Body of pancreas (tissue), 4 donors: ENCODE measurements at regions not wholly inside any gene's neighbourhood (a gene's known extent, or its start where the extent isn't known, plus 50 kb on each side); places are given as distances from the start of the nearest gene placed in this dataset.

Experiments used
- ATAC-seq: fragments of 150-250 bp; one replicate; pipeline ENCODE4 v1.9.1; 2016
- DNase-seq, 4 donors: peaks; one replicate each; pipeline ENCODE4 v3.0.0-alpha.2; 2019
- H3K27ac ChIP-seq, 4 donors: fragments of 200-600 bp; sonication (generic); 1 replicate in 3 of 4; 2 replicates in 1 of 4; pipeline versions ENCODE4 v1.5.1 to v1.6.1; 2016 to 2019; ENCODE audit warnings: mild to moderate bottlenecking in 1 of 4, mixed read lengths in 1 of 4, moderate library complexity in 1 of 4
- H3K27me3 ChIP-seq, 2 donors: fragments of 200-600 bp; sonication (generic); one replicate each; pipeline ENCODE4 v1.6.0; 2016; ENCODE audit warnings: mild to moderate bottlenecking in 1 of 2
- H3K36me3 ChIP-seq, 2 donors: fragments of 200-600 bp; sonication (generic); replicated peaks in 1 of 2; 2 replicates each; pipeline ENCODE4 v1.5.1; 2016; ENCODE audit warnings: low read depth in 2 of 2; ENCODE audit not compliant: insufficient read depth in 1 of 2
- H3K4me1 ChIP-seq: fragments of 200-600 bp; sonication (generic); one replicate; pipeline ENCODE4 v1.6.0; 2016
- H3K4me3 ChIP-seq, 2 donors: fragments of 200-600 bp; sonication (generic); 1 replicate in 1 of 2; 2 replicates in 1 of 2; pipeline ENCODE4 v1.5.1; 2016 to 2019
- H3K9me3 ChIP-seq, 3 donors: fragments of 200-600 bp; sonication (generic); 1 replicate in 2 of 3; 2 replicates in 1 of 3; pipeline ENCODE4 v1.5.1; 2016
- POLR2A ChIP-seq, 3 donors: fragments of 450-650 bp; IDR thresholded peaks; one replicate each; pipeline ENCODE4 v1.6.1; 2016; ENCODE audit warnings: antibody characterized with exemption in 3 of 3, mild to moderate bottlenecking in 2 of 3
- WGBS, 2 donors: methylation state at CpG; one replicate each; pipeline ENCODE4 v1.1.5; 2017; 5-methylcytosine and 5-hydroxymethylcytosine counted together
- intact Hi-C: fragments of 100-400 bp; cut with DNase I; formaldehyde crosslinking; loops from one replicate; pipeline ENCODE4 v1.15.1; 2023
- TF ChIP-seq, protein P1 (sequence below), 7 experiments: fragments of 450-650 bp in 4 of 7; fragments of 200-600 bp in 3 of 7; sonication (generic) in 3 of 7; IDR thresholded peaks; one replicate each; pipeline ENCODE4 v1.5.1; 2016 to 2019; ENCODE audit warnings: antibody characterized with exemption in 7 of 7

DNA sequence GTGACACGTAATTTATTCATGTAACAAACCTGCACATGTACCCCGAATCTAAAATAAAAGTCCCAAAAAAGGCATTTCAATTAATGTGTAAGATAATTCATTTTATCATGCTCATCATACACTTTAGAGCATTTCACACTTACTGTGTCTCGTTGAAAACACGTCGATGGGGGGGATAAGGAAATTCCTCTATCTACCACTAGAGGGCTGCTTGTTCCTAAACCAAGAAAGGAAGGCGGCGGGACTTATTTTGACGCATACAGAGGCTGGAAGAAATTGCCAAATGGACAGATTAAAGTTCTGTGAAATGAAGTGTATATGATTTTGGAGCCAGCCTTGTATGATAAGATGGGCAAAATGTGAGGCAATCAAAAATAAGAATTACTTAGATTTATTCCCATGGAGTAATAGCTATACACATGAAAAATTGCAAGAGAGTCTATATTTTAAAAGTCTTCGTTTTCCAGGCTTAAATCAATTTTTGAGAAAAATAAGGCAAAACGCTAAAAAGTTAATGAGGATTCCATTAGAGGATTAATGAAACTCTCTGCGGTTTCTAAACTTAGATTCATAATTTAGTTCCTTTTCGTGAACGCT, 346.8 kb downstream of the CNTN3 start:
- H3K36me3 ChIP-seq: no peaks in the 10 kb centered on the region
- TF ChIP-seq, protein P1, sequence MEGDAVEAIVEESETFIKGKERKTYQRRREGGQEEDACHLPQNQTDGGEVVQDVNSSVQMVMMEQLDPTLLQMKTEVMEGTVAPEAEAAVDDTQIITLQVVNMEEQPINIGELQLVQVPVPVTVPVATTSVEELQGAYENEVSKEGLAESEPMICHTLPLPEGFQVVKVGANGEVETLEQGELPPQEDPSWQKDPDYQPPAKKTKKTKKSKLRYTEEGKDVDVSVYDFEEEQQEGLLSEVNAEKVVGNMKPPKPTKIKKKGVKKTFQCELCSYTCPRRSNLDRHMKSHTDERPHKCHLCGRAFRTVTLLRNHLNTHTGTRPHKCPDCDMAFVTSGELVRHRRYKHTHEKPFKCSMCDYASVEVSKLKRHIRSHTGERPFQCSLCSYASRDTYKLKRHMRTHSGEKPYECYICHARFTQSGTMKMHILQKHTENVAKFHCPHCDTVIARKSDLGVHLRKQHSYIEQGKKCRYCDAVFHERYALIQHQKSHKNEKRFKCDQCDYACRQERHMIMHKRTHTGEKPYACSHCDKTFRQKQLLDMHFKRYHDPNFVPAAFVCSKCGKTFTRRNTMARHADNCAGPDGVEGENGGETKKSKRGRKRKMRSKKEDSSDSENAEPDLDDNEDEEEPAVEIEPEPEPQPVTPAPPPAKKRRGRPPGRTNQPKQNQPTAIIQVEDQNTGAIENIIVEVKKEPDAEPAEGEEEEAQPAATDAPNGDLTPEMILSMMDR (IDR thresholded peaks at IDR 0.05): peak; percentile 58 to 85 (median 72)
- no peak for TF ChIP-seq POLR2A (IDR thresholded peaks at IDR 0.05)
- DNase-seq: peak; percentile 48 to 69 (median 55)
- WGBS, 2 donors: 35 to 40% methylated on average over 13 of the region's 13 CpGs
- no peak overlapping the region for H3K4me3 ChIP-seq
- intact Hi-C loops: no loop called here
- peak; percentile 56 for ATAC-seq
- H3K27ac ChIP-seq: no peak overlapping the region
- H3K9me3 ChIP-seq: no peaks in the 10 kb centered on the region
- no peaks in the 10 kb centered on the region for H3K27me3 ChIP-seq
- H3K4me1 ChIP-seq: no peaks in the 10 kb centered on the region

DNA sequence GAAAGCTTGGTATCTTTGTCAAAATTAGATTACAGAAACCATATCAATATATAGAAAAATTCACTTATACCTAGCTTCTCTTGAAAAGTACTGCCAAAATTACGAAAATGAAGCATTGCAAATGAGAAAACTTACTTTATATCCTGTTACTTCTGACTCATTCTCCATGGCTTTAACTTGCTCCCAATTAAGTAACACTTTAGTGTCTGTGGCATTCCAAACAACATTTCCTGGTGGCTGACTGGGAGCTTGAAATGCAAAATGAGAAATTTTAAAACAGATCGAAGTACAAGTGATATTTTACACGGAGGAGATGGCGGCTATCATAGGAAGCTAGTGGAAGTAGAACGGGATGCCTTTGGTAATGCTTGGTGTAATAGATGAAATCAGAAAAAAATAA, 347.3 kb downstream of the CNTN3 start:
- 56 to 57% methylated on average over 5 of the region's 5 CpGs for WGBS, 2 donors
- no peak for DNase-seq
- Histone ChIP-seq H3K36me3 (no peaks in the 10 kb centered on the region), H3K27me3 (no peaks in the 10 kb centered on the region), H3K4me3 (no peak overlapping the region), H3K4me1 (no peaks in the 10 kb centered on the region), H3K27ac (no peak overlapping the region), H3K9me3 (no peaks in the 10 kb centered on the region)
- intact Hi-C loops: no loop called here
- TF ChIP-seq, protein P1 (IDR thresholded peaks at IDR 0.05): no peak
- no peak for TF ChIP-seq POLR2A (IDR thresholded peaks at IDR 0.05)
- no peak for ATAC-seq

DNA sequence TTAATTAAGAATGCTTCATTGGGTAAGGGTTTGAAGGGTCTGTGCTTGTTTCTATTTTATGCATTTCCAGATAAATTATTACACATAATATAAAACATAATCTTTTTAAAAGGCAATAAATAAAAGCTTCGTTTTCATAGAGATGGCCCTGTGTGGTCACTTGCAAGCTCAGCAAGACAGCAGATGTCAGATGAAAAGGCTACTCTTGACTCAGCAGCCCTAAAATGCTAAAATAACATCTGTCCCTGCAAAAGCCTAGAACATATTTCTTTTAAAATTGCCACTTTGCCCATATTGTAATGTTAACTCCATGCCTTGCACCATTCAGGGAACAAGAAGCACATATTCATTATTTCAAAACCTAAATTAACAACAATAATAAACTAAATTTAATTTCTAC, 349.4 kb downstream of the CNTN3 start:
- Histone ChIP-seq H3K27ac (no peak overlapping the region), H3K9me3 (no peaks in the 10 kb centered on the region), H3K27me3 (no peaks in the 10 kb centered on the region), H3K4me1 (no peaks in the 10 kb centered on the region), H3K4me3 (no peak overlapping the region), H3K36me3 (no peaks in the 10 kb centered on the region)
- DNase-seq (no peak), ATAC-seq (no peak)
- TF ChIP-seq, protein P1 (IDR thresholded peaks at IDR 0.05): no peak
- TF ChIP-seq POLR2A (IDR thresholded peaks at IDR 0.05): no peak
- WGBS, 2 donors: 51 to 65% methylated on average over 1 of the region's 1 CpG
- intact Hi-C loops: no loop called here

DNA sequence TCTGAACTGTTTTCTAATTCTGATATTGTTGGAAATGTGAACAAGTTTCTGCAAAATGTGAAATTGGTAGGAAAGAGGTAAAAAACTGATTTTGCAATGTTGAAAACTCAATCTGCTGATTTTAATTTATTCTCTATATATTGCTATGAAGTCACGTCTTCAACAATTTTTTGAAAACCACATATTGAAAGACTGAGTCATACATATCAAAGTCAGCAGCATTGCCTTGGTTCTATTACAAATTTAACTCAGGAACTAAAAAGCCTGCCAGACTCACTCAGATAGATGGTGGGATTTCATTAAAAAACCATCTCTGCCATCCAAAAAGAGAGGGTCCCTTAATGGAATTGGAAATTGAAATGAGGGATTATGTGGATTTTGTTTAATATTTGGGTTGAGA, 351.4 kb downstream of the CNTN3 start:
- WGBS, 2 donors: 74 to 81% methylated on average over 1 of the region's 1 CpG

More for the DNA sequence above, 351.4 kb downstream of the CNTN3 start:
- H3K4me3 ChIP-seq: no peak overlapping the region
- TF ChIP-seq, protein P1 (IDR thresholded peaks at IDR 0.05): no peak
- TF ChIP-seq POLR2A (IDR thresholded peaks at IDR 0.05): no peak
- H3K36me3 ChIP-seq: no peaks in the 10 kb centered on the region
- DNase-seq (no peak), ATAC-seq (no peak)
- no peaks in the 10 kb centered on the region for H3K9me3 ChIP-seq
- no peak overlapping the region for H3K27ac ChIP-seq
- intact Hi-C loops: no loop called here
- no peaks in the 10 kb centered on the region for H3K27me3 ChIP-seq
- H3K4me1 ChIP-seq: no peaks in the 10 kb centered on the region
